GM18873 (cell line): ENCODE measurements at regions not wholly inside any gene's neighbourhood (a gene's known extent, or its start where the extent isn't known, plus 50 kb on each side); places are given as distances from the start of the nearest gene placed in this dataset.
"Not testable (repeated sequence)": the region's sequence is repeated elsewhere in the genome, so short reads cannot be mapped to it uniquely, and the experiment has no call there.

ENCODE experiments used
- ATAC-seq: cut with Tn5 transposase; IDR thresholded peaks from one replicate; pipeline ENCODE4 v1.9.1; 2021; ENCODE audit warnings: mild to moderate bottlenecking, moderate library complexity, moderate number of reproducible peaks; ENCODE audit not compliant: unreplicated experiment, low FRiP score

DNA sequence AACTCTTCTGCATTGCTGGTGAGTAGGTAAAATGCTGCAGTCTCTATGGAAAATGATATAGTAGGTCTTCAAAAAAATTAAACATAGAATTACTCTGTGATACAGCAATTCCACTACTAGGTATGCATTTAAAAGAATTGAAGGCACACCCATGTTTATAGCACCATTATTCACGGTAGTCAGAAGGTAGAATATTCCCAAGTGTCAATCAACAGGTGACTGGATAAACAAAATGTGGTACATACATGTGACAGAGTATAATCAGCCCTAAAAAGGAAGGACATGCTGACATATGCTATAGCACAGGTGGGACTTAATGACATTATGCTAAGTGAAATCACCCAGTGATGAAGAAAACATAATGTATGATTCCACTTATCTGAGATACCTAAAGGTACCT, 123.3 kb downstream of the CCER1 start:
- no peak for ATAC-seq

DNA sequence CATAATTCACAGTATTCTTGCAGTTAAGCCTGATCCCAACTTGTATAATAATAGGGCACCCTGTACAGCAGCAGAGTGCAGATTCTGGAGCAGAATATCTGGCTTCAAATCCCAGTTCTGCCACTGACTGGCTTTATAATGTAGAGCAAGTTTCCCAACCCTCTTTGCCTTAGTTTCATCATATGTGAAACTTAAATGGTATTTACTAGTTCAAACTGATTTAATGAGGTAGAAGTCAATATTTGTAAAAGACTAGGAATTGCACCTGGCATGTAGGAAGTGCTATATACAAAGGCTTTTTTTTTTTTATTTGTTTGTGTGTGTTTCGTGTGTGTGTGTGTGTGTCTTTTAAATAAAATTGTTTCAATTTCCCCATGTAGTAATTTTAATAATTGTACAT, 125.9 kb downstream of the CCER1 start:
- ATAC-seq: no peak

GRCh38 chr12:90828621-90829020, 126.4 kb downstream of the CCER1 start:
- ATAC-seq: no peak

GRCh38 chr12:90827567-90827966, 127.4 kb downstream of the CCER1 start:
- ATAC-seq: no peak

GRCh38 chr12:90826036-90826435, 128.9 kb downstream of the CCER1 start:
- no peak for ATAC-seq

GRCh38 chr12:90823859-90824258, 131.1 kb downstream of the CCER1 start:
- no peak for ATAC-seq

GRCh38 chr12:90819709-90820108, 135.3 kb downstream of the CCER1 start:
- no peak for ATAC-seq

GRCh38 chr12:90816353-90817089, 138.5 kb downstream of the CCER1 start:
- ATAC-seq: no peak

- ATAC-seq: no peak
These were observed 145.0 kb downstream of the CCER1 start for GRCh38 chr12:90809940-90810339.

- no peak for ATAC-seq
These were observed 146.4 kb downstream of the CCER1 start for GRCh38 chr12:90808568-90808967.

DNA sequence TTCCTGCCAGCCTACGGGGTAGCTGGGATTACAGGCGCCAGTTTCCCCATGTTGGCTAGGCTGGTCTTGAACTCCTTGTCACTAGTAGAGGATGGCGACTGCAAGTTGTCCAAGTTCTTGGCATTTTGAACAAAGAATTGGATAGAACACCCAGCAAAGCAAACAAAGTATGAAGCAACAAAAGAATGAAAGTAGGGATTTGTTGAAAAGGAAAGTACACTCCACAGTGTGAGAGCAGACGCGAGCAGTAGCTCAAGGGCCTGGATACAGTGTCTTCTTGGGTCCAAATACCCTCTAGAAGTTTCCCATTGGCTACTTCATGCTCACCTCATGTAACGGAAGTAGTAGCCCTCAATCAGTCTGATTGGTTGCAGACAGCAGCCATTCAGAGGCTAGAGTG, 152.2 kb downstream of the CCER1 start:
- ATAC-seq: no peak

- ATAC-seq: no peak
These were observed 153.2 kb downstream of the CCER1 start for GRCh38 chr12:90801776-90802175.

- ATAC-seq: no peak
These were observed 160.8 kb downstream of the CCER1 start for GRCh38 chr12:90794212-90794611.

GRCh38 chr12:90792718-90793117, 162.3 kb downstream of the CCER1 start:
- ATAC-seq: not testable (repeated sequence)

- ATAC-seq: no peak
These were observed 163.5 kb downstream of the CCER1 start for GRCh38 chr12:90791445-90791844.

DNA sequence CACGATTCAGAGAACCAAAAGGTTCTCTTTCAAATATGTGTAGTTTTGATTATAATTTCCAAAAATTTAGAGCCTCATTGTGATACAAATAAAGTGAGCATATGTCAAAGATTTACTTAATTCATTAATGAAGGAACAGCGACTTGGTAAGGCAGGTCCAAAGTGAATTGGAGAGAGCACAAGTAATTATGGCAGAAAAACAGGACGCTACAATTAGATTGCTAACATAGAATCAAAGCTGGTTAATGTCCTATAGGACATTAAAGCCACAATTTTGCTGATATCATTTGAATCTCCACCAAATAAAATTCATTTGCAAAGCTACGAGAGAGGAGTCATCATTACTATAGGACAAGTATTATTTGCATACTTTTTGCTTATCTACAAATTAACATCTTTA, 164.2 kb downstream of the CCER1 start:
- no peak for ATAC-seq

- no peak for ATAC-seq
These were observed 181.5 kb downstream of the CCER1 start for GRCh38 chr12:90773491-90773890.

GRCh38 chr12:90770861-90771260, 184.1 kb downstream of the CCER1 start:
- ATAC-seq: no peak

DNA sequence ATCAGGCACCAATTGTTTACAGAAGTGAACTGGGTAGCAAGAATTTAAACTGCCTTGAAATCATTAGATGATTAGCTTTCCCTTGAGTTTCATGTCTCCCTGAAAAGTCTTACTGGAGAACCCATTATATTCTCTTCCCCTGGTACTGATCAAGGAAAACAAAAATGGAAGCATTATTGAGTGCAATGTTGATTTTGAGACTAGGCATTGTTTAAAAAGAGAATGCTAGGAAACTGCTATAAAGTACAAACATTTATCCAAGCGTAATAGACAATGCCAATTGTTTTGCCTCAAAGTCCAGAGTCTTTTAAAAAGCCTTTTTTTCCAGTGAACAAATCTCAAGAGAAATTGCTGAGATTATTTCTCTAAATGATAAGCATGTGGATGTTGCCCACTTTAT, 197.0 kb downstream of the CCER1 start:
- ATAC-seq: no peak

- no peak for ATAC-seq
These were observed 209.8 kb downstream of the CCER1 start for GRCh38 chr12:90745211-90745610.

DNA sequence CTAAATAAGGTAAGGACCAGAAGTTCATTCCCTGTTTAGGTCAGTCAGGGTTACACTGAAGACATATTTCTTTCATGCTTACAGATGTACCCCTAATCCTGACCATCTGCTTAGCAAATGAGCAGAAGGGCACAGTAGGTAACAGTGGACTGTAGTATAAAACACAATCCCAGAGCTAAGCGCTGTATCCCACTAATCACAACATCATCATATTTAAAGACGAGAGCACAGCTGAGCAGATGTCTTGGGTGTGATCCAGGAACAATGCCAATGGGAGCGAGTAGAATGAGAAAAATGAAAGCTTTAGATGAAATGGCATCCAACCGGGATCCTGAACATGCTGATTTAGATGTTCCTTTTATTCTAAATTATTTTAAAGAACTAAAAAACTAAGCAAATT, 213.4 kb downstream of the CCER1 start:
- ATAC-seq: no peak

- ATAC-seq: no peak
These were observed 225.2 kb downstream of the CCER1 start for GRCh38 chr12:90729736-90730135.

- no peak for ATAC-seq
These were observed 242.3 kb downstream of the CCER1 start for GRCh38 chr12:90712671-90713070.
